ENCODE measurements at regions not wholly inside any gene's neighbourhood (a gene's known extent, or its start where the extent isn't known, plus 50 kb on each side); places are given as distances from the start of the nearest gene placed in this dataset.

DNA sequence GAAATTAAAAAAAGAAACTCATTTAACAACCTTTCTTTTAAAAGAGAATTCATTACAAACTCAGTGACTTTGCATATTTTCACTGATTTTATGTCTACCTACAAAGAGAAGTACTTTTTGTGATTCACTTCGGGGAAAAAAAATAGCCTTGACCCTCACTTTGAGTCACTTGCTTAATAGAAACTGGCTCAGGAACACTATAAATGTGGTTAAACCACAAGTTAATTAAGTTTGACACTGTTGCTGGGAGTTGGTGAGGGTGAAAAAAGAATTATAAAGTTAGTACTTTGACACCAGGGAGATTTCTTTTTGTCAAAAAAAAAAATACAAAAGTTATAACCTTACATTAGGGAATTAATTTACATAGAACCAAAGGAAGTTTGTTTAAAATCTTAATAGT is 810.9 kb downstream of the NR2F2 start:
- no peak for DNase-seq

DNA sequence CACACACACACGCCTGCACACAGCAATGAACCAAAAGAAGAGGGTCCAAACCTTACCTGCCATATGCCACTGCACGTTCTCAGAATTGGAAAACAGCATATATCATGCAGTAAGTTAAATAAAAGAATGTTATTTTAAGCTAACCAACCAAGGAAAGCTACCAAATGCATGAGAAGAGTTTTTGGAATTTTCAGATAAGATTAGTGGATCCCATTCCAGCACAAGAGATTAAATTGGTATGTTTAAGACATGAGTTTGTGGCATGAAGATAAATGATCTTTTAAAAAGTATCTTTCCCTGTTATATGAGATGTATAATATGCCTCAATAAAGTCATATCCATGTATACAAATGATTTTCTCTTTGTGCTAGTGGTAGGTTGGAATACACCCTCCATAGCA is 811.4 kb downstream of the NR2F2 start:
- no peak for DNase-seq

DNA sequence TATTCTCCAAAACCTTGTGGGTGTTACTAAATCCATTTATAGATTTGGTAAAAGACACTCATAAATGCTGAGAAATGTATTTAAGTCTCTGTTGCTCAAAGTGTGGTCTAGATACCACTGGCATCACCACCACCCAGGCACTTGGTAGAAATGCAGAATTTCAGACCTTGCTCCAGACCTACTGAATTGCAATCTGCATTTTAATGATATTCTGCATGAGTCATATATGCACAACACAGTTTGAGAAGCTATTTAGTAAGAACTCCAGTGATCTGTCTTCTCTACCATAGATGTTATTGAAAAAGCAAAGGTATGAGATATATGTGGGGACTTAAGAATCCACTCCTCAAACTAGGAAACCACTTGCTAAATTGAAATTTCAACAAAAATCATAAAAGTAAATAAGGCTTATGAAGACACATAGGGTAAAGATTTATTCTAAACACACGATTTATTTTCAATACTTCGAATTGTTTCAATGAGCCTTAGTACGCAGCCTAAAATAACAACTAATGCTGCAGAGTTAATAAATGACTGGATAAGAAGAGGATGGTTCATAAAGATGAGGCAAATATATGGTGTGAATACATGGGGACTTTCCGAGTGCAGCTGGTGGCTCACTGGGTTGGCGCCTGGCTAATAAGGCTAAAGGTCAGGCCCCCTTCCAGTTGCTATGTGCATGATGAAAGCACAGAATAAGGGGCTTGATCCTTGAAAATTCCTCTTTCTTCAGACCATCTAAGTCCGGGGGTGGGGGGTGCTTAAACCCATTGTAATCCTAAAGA is 813.3 kb downstream of the NR2F2 start:
- DNase-seq: no peak

DNA sequence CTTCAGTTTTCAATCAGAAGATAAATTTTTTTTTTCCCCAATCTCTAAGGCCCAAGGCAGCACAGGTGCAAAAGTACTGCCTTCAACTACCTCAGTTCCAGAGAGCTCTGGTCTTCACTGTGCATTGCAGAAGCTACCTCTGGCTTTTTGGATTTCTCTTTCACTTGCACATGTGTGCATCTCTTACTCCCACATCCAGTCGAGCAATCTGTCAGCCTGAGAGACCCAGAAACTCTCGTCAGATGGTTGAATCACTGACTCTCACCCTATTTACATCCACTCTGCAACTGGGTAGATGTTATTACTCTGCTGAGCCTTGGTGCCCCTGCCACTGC is 813.8 kb downstream of the NR2F2 start:
- DNase-seq: no peak

DNA sequence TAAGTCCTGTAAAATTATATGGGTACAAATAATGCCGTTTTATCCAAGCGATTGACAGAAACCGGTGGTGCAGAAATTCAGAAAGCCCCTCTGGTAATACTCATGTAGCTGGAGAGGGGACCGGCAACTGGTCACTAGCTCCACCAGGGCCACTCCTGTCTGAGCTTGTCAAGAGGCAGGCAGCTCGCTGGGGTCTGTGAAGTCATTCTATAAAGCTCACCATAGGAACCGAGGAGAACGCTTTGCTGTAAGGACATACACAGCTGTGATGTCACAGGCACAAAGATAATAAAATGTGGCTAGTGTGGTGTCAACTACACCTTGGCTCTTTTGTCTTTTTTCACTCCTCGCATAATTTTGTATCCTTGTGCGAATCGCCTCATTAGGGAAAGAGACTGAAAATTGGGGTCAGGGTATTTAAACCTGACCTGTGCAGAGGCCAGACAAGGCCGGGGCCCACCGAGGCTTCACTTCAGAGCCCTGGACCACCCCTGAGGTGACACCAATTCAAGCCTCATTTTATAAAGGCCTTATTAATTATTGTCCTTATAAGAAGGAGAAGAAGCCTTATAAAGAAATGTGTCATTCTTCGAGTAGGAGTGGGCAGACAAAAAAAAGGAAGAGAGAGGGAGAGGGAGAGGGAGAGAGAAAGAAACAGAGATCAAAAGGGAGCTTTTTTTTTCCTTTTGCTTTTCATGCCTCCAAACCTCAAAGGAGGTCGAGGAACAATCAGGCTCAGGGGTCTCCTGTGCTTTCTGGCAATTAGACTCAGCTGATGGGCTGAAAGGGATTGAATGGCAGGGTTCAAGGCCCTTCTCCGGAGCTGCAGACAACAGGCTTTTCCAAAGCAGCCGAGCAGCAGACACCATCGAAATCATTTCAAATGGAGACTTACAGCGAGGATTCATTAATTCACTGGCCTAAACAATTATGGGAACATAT is 813.3 kb upstream of the ARRDC4 start:
- DNase-seq: no peak

DNA sequence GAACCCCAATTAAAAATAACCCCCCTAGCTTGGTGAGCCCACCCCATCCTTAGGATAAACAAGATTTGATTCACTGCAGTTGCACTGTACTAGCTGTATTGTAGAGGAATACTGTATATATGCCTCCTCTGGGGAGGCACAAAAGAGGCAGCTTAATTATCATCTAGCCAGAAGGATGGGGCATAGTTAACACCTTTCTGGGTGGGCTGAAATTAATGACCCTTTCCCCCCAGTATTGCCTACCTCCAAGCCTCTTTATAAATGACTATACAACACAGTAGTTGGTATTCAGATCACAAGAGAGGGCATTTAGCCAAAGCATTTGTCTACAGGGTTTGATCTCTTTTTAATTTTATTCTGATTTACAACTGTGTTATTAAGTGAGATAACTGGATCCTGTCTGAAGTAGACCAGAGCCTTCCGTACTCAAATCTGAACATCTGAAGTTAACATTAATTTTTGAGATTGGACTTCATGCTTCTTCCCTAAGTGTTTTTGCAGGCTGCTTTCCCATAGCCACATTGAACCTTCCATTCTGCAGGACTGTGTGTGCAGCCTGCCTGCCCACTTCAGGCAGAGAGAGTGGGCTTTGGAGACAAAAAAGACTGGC is 807.0 kb upstream of the ARRDC4 start:
- DNase-seq: no peak

DNA sequence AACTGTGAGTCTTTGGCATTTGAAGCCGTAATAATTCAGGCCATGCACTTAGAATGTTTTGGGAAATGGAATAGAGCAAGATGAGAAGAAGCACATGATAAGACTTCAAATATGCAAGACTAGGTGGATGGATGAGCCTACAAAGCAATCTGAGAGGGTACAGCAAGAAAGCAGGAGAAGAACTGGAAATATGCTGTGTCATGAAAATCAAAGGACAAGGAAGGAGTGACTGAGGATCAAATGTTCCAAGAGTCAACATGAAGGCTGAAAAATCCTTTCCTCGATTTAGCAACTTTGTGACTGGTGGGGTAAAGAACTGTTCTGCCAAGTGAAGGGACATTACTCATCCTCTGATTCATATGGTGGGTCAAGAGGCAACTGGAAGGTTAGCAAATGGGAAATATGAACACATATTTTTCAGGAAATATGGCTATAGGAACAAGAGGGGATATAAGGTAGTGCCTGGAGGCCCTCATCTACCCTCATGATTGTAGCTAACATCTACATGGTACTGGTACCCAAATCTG is 803.7 kb upstream of the ARRDC4 start:
- DNase-seq: no peak

DNA sequence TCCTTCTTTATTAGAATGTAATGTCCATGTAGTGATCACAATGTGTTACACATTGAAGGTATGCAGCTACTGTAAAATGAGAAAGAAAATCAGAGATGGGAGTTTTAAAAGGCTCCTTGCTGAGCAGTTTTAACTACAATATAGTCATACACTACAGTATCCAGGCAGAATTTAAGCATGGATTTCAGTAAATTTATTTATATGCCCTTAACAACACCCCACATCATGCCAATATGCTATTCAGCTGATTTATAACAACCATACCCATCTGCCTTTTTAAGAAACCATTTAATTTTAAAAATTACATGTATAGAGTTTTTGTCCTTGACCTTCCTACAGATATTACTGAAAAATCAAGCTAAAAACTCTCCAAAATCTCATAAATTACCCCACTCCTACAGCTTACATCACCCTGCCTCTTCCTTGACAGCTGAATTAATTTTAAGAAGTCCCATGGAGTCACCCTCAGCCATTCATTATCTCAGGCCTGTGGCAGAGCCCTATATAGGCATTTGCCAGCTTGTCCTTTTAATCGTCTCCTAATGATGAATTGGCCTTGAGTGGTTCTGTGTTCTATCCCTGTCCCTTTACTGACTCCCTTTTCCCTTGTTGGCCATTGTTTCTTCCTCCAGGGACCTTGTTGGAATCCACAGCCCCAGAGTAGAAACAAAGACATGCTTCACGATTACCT is 797.6 kb upstream of the ARRDC4 start:
- DNase-seq: no peak

DNA sequence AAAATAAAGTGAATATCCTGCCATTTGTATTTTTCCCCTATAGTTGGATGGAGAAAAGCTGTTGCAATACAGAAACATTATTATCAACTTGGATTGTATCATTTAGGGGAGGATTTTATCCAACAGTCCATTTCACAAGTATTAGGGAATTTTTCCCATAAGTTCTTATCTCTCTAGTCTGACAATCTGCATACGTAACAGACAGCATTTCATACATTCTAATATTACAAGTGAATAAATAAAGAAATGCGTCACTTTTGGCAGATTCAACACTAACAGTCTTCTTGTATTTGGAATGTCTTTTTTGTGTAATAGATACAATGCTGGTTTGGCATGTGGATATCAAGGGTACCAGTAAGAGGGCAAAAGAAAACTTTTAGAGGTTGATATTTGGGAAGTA is 795.3 kb upstream of the ARRDC4 start:
- no peak for DNase-seq

DNA sequence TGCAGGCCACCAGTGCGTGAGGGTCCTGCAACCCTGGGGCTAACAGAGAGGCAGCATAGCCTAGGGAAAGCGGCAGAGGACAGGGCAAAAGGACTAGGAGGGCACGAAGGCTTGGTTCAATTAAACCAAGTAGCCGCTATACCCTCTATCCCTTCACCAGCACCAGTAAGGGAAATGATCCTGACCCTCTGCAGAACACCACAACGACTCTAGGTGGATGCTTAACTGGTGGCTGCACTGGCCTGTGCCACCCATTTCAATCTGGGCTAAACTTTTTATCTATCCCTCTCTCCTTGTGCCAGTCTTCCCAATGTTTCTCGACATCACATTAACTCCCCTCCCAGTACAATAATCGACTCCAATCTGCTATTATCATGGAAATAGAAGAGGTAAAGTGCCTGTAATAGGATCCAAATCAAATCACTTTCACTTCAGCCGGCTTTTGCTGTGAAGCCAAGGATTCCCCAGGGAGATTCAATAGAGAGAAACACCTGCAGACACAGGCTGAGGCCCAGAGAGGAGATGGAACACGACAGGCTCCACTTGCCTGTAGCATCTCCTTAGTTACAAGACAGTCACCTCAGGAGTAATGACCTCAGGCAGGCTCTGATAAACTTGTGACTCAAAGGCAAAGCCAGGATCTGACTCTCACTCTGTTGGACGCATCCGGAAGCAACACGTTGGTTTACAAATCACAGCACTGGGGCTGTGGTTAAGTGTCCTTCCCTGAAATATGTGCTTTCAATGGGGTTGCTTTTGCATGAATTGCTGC is 791.6 kb upstream of the ARRDC4 start:
- DNase-seq: no peak

DNA sequence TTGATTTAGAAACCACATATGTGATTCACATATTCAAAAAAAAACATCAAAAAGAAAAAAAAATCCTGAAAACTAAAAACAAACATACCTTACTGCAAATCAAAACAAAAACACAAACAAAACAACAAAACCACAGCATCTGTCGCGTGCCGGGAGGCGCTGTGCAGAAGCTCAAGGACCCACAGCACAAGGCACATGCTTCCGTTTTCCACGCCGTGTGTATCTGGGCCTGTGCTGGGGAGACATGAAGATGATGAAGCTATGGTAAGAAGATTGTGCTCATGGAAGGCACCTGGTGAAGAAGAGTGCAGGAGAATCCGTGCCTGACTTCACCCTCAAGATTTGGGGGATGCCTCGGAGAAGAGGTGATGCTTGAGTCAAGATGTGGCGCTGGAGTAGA is 788.9 kb upstream of the ARRDC4 start:
- DNase-seq: no peak

DNA sequence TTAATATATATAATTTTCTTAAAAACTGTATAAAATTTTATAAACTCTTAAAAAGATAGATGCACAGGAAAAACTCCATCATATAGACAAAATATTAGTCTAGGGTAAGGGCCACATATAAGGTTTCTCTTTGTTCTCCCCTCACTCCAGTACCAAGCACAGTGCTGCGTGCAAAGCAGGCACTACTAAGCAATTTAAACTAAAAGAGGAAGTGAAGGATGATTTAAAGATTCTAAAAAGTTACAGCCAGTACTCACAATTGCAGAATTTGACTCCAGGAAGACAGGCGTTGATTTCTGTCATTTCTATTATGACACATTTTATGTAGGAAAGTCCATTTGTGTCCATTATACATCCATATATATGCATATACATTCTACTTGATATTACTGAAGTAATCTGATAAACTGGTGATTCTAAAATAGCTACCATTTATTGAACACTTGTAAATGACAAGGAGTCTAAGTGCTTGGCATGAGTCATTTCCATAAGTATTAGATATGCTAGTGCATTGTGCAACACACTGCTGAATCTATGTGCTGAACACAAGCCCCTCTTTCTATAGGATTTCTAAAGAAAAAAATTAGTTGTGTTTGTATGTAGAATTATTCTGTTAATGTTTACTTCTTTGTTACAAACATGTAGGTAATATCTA is 785.5 kb upstream of the ARRDC4 start:
- no peak for DNase-seq

DNA sequence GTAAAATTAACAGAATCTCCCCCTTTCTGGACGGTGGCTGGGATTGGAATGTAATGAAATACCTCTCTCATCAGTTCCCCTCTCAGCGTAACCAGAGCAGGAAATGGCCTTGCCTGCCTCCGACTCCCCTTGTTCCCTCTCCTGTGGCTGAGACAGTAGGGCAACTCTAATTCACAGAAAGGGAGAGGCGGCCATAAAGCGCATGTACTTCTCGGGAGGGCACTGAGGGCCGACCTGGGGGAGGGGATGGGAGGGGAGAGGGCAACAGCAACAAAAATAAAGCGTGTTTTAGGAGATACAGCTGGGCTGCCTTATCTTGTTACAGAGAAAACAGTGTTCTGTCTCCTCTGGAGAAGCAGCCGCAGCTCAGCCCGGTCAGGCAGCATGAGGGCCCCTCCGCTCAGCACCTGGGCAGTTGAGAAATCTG is 783.3 kb upstream of the ARRDC4 start:
- no peak for DNase-seq

DNA sequence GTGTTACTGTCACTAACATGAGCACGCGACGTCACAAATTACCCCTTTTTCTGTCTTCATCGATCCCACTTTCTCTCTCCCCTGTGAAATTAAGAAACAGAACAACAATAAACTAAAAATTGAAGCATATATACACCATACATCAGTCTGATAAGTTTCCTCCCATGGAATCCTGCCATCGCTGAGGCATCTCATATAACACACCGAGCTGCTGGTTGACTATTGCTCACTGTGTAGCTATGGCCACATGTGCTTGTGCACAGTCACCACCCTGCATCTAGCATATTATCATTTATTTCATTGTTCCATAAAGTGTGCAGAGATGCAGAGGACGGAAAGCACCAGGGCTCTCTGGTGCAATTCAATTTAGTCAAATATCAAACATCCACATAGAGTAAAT is 777.9 kb upstream of the ARRDC4 start:
- DNase-seq: no peak

DNA sequence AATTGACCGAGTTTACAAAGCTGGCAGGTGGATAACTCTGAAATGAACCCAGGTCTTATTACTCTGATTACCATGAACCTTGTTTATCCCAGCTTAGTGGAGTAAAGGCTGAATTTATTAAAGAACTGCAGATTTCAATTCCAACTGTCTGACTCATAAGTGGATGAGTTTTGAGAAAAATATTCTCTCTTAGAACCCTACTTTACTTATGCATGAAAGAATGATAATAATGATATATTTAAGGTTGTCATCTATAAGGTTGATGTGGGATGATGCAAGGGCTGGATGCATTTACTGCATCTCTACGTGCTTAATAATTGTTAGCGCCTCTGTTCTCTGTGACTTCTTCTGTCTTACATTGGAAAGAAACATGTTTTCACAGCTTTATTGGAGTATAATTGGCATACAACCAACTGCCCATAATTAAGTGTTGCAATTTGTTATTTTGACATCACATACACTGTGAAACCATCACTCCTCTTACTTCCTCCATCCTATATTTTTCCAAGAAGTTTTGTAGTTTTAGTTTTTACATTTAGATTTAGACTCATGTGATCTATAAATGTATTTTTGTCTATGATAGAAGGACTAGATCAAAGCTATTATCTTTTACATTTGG is 771.2 kb upstream of the ARRDC4 start:
- DNase-seq: no peak

DNA sequence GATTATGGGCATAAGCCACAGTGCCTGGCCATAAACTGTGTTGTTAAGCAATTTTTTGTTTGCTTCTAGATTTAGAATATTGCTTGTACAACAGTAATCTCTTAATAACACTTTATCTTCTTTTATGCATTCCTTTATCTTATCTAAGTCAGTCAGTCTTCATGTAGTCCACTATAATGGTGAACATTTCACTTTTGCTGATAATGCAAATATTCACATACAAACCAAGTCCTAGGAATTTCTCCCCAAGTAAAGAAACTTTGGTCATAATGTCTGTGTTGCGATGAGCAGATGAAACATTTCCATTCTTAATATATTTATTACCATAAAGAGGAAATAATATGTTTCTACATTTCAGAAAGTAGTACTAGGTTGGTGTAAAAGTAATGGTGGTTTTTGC is 765.8 kb upstream of the ARRDC4 start:
- no peak for DNase-seq

DNA sequence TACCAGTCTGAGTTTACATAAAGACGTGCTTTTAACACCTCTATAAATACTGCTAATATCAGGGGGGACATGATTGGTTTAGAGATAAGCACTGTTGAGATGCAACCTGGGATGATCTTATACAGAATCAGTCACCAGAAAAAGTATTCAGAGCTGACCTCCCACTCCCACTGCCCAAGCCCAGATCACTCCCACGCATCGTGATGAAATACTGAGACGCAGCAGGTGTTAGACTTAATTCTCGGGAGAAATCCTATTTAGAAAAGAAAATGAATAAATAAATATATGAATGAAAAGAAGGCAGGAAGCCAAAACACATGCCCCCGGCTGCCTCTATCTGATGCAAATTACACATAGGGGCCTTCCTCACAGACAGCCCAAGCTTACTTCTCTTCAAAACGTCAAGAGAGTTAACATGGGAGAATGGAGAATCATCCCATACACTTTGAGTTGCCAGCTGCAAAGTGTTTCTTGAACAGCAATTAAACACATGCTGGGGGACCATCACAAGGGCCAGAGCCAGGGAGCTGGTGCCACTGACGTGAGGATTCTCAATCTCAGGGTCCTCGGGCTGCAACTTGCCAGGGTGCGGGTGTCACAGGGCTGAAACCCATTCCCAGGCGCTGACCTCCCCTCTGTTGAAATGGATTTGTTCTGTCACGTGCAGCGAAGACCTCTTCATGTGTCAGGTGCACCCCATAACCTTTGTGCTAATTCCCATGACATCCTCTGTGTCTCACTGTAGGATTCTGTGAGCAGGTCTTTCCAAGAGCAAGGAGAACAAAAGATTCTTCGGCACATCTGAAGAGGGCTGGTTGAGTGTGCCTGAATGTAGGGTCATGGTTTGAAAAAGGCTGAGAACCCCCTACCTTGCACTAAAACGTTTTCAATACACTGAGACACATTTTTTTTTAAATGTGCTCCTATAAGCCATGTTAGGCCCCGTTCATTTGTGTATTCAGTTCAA is 764.2 kb upstream of the ARRDC4 start:
- DNase-seq: no peak

DNA sequence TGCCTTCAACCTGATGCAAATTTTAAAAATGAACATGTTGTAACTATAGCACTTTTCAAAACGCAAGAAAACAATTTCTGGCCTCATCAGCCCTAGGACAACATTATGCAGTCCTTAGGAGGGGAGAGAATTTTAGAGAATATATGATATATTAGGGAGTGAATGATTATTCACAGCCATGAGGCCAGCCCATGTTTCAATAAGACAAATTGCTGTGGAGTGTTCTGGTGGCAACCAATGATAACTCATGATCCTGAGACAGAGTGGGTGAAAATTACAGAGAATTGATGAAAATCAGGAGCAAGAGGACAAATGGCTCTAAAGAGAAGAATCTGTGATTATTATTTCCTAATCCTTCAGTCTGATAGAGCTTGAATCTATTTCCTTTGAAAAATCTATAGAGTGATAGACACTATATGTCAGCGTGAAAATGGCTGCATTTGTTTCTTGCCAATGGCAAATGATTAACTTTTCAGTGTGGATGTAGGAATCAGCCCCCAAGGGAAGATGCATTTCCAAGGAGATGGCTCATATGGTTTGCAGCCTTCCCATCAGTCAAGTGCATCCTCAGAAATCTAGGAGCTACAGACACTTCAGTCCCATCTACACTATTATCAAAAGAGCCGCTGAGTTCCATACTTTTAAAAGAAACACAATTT is 761.0 kb upstream of the ARRDC4 start:
- DNase-seq: no peak

DNA sequence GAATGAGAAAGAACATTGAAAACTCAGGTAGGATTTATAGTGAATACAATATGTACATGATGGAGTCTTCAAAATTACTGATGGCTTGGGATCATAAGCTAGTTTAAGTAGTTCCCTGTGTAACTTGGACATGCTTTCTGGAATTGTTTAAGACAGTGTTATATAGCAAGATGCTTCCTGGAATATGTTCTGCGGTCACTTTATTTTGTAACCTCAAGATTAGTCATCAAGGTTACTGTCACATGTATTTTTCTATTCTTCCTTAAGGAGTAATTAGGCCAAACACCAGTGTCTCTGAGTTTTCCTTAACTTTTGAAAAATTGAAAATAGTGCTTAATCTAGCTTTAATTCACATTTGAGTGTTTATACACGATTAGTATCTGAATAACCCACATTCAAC is 760.3 kb upstream of the ARRDC4 start:
- no peak for DNase-seq

Measured in CD4-positive, alpha-beta T cell treated with Interleukin-12 subunit alpha and Interleukin-12 subunit beta, for 1 hour (primary cell).